BLaER1 (cell line): ENCODE measurements at regions not wholly inside any gene's neighbourhood (a gene's known extent, or its start where the extent isn't known, plus 50 kb on each side); places are given as distances from the start of the nearest gene placed in this dataset.
A peak's percentile ranks its signal among the peaks of the same experiment; 100 is the strongest.
"Not testable (repeated sequence)": the region's sequence is repeated elsewhere in the genome, so short reads cannot be mapped to it uniquely, and the experiment has no call there.

Source experiments
- H3K27ac ChIP-seq: shearing (Covaris generic); formaldehyde crosslinking; 2 replicates; pipeline ENCODE4 v1.8.1; 2022
- H3K27me3 ChIP-seq: shearing (Covaris generic); formaldehyde crosslinking; 2 replicates; pipeline ENCODE4 v1.8.1; 2022
- H3K36me3 ChIP-seq: shearing (Covaris generic); formaldehyde crosslinking; 2 replicates; pipeline ENCODE4 v1.8.1; 2022
- H3K4me1 ChIP-seq: shearing (Covaris generic); formaldehyde crosslinking; 2 replicates; pipeline ENCODE4 v1.8.1; 2022
- H3K4me2 ChIP-seq: shearing (Covaris generic); formaldehyde crosslinking; 2 replicates; pipeline ENCODE4 v1.8.1; 2022
- H3K4me3 ChIP-seq: shearing (Covaris generic); formaldehyde crosslinking; 2 replicates; pipeline ENCODE4 v1.8.1; 2022
- H3K9ac ChIP-seq: shearing (Covaris generic); formaldehyde crosslinking; 2 replicates; pipeline ENCODE4 v1.8.1; 2022
- H3K9me3 ChIP-seq: shearing (Covaris generic); formaldehyde crosslinking; 2 replicates; pipeline ENCODE4 v1.8.1; 2022
- H4K20me1 ChIP-seq: shearing (Covaris generic); formaldehyde crosslinking; 2 replicates; pipeline ENCODE4 v1.8.1; 2022
- Cebpa-rat ChIP-seq: shearing (Covaris generic); IDR thresholded peaks from 2 replicates; pipeline ENCODE4 v1.8.1; 2022

DNA sequence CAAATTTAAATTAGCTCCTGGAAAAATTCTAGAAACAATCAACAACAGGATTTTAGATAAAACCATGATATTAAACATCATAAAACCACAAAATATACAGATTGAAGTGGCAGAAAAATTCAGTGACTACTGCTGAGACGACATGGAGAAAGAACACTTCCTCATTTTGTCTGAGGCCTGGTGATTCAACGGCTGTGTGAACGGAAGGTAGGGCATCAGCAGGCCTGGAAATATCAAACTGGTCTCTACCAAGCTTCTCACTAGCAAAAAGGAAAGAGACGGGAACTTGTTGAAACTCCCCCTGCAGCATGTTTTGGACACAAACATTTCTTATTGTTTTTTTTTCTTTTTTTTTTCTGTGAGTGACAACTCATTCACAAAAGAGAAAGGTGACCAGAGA lies 58.0 kb upstream of the AHI1 start:
- Histone ChIP-seq H3K27me3 (no peaks in the 10 kb centered on the region), H3K36me3 (no peaks in the 10 kb centered on the region), H3K9ac (no peak overlapping the region), H4K20me1 (no peaks in the 10 kb centered on the region), H3K4me3 (no peak overlapping the region), H3K9me3 (no peaks in the 10 kb centered on the region), H3K4me1 (peaks cover 11% of the 10 kb centered on the region), H3K27ac (no peak overlapping the region), H3K4me2 (peak overlapping the region; percentile 42)
- TF ChIP-seq Cebpa-rat: no peak

DNA sequence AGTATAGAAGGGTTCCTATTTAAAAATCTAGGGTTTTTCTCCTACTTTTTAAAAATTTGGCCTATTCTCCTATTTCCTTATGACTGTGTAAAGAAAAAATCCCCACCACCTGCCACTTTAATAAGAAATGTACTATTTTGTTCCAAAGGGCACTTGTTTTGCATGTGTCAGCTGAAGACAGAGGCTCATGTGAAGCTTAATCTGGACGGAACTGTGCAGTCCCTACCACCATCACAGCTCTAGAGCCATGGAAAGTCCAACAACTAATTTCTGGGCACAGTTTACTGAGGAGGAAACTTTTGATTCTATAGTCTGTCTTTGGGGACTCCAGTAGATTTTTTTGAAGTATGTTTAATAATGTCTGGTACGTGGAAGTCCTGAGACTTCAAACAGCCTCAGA lies 60.0 kb upstream of the AHI1 start:
- peaks cover 11% of the 10 kb centered on the region for H3K4me1 ChIP-seq
- H4K20me1 ChIP-seq: no peaks in the 10 kb centered on the region
- H3K9me3 ChIP-seq: no peaks in the 10 kb centered on the region
- no peak overlapping the region for H3K27ac ChIP-seq
- no peak overlapping the region for H3K4me3 ChIP-seq
- no peak overlapping the region for H3K4me2 ChIP-seq
- H3K36me3 ChIP-seq: no peaks in the 10 kb centered on the region
- no peak overlapping the region for H3K9ac ChIP-seq
- H3K27me3 ChIP-seq: no peaks in the 10 kb centered on the region
- no peak for TF ChIP-seq Cebpa-rat

DNA sequence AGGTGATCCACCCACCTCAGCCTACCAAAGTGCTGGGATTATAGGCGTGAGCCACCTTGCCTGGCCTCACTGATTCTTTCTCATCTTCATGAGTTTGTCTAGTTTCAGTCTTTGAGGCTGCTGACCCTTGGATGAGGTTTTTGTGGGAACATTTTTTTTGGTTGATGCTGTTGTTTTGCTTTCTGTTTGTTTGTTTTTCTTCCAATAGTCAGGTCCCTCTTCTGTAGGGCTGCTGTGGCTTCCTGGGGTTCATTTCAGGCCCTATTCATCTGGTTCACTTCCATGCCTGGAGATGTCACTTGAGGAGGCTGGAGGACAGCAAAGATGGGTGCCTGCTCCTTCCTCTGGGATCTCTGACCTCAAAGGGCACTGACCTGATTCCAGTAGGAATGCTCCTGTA lies 68.1 kb upstream of the AHI1 start:
- Histone ChIP-seq H3K4me1 (peaks cover 27% of the 10 kb centered on the region), H3K27ac (0 out of 2 replicates have a peak overlapping the region, but pooled peaks have one; percentile 9)
- not testable (repeated sequence) for H3K36me3 ChIP-seq, H3K9me3 ChIP-seq, H4K20me1 ChIP-seq, H3K4me3 ChIP-seq, H3K4me2 ChIP-seq, H3K27me3 ChIP-seq, H3K9ac ChIP-seq

DNA sequence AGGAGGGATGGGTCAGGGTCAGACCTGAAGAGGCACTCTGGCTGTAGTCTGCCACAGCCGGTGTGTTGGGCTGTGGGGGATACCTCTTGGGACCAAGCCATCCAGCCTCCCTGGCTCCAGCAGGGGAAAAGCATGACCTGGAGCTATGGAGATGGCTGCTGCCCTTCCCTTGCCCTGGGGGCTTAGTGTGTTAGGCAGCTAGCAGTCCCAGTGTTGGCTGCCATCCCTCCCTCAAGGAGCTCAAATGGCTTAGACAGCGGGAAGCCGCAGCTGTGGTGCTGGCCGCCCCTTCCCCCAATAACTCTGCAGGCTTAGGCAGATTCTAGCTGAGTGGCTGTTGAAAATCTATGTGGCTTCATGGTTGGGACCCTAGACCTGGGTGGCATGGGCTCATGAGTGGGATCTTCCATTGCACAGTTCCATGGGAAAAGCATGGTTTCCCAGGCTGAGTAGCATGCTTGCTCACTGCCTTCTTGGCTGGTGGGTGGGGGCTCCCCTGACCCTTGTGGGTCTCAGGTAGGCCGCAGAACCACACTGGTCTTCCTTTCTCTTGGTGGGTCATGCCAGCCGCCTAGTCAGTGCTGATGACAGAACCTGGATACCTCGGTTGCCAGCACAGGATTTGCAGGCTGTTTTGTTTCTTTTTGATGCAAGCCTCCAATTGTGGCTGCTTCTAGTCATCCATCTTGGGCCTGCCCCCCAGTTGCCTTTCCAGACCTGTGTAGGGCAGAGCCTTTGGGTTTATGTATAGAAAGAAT lies 69.0 kb upstream of the AHI1 start:
- 0 out of 2 replicates have a peak overlapping the region, but pooled peaks have one; percentile 22 for H3K27ac ChIP-seq
- no peak overlapping the region for H3K4me2 ChIP-seq
- H3K9ac ChIP-seq: no peak overlapping the region
- H3K9me3 ChIP-seq: no peaks in the 10 kb centered on the region
- H3K4me3 ChIP-seq: no peak overlapping the region
- no peaks in the 10 kb centered on the region for H4K20me1 ChIP-seq
- no peak for TF ChIP-seq Cebpa-rat
- no peaks in the 10 kb centered on the region for H3K27me3 ChIP-seq
- peaks cover 27% of the 10 kb centered on the region for H3K4me1 ChIP-seq
- no peaks in the 10 kb centered on the region for H3K36me3 ChIP-seq

DNA sequence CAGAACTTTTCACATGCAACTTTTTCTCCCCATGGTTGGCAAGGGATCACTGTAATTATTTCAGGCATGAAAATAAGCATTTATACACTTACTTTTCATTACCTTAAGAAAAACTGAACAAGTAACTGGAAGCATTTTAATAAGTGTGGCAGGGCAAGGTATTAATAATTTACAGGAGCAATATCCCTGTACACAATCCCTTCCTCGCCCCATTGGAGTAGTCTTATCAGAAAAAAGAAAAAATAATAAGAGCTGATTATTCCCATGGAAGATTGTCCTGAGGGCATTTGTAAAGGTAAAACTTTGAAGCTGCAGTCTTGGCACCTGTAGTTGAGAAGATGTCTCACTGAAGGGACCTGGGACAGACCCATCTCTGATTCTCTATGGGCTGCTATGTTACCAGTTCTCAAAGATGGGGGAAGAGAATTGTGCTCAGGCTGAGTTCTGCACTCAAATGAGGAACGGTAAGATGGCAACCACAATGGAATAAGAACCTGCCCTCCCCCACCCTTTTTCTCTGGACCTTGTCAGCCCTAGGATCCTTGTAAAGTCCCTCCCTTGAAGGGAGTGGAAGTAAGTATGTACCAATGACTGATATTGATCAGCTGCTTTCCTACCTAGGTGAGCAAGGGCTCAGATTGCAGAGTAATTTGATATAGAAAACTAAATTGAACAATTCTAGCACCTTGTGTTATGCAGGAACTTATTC lies 70.0 kb upstream of the AHI1 start:
- no peak overlapping the region for H3K9ac ChIP-seq
- peaks cover 27% of the 10 kb centered on the region for H3K4me1 ChIP-seq
- peak overlapping the region; percentile 47 for H3K4me2 ChIP-seq
- H3K4me3 ChIP-seq: no peak overlapping the region
- H3K27ac ChIP-seq: no peak overlapping the region
- TF ChIP-seq Cebpa-rat: no peak
- H4K20me1 ChIP-seq: no peaks in the 10 kb centered on the region
- no peaks in the 10 kb centered on the region for H3K9me3 ChIP-seq
- no peaks in the 10 kb centered on the region for H3K36me3 ChIP-seq
- no peaks in the 10 kb centered on the region for H3K27me3 ChIP-seq

DNA sequence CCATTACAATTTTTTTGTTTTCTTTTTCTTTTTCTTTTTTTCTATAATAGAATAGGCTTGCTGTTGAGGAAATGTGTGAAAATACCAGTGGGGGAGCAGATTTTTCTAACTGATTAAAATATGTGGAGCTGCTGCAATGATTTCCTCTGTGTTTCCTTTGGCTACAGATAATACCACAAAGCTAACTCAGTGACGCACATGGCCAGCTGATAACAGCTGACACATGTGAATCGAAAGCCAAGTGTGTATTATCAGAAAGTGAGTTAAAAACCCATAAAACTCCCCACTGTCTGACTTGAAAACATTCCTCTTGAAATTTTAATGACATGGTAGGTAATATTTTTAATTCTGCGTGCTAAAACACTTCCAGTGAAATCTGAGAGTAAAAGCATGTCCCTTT lies 70.8 kb upstream of the AHI1 start:
- Histone ChIP-seq H3K36me3 (no peaks in the 10 kb centered on the region), H3K27me3 (no peaks in the 10 kb centered on the region), H3K27ac (no peak overlapping the region), H3K4me2 (peak overlapping the region; percentile 47), H3K9ac (no peak overlapping the region), H3K4me3 (no peak overlapping the region), H3K4me1 (peaks cover 27% of the 10 kb centered on the region), H3K9me3 (no peaks in the 10 kb centered on the region), H4K20me1 (no peaks in the 10 kb centered on the region)
- TF ChIP-seq Cebpa-rat: no peak

- Histone ChIP-seq H4K20me1 (no peaks in the 10 kb centered on the region), H3K36me3 (no peaks in the 10 kb centered on the region), H3K27me3 (no peaks in the 10 kb centered on the region), H3K9me3 (no peaks in the 10 kb centered on the region), H3K27ac (no peak overlapping the region), H3K4me2 (no peak overlapping the region), H3K4me1 (peaks cover 27% of the 10 kb centered on the region), H3K9ac (no peak overlapping the region), H3K4me3 (no peak overlapping the region)
- TF ChIP-seq Cebpa-rat: no peak
These were observed 74.5 kb upstream of the AHI1 start for GRCh38 chr6:135572051-135572450.

GRCh38 chr6:135575629-135576028 lies 78.1 kb upstream of the AHI1 start:
- Histone ChIP-seq H3K27ac (no peak overlapping the region), H3K36me3 (no peaks in the 10 kb centered on the region), H4K20me1 (no peaks in the 10 kb centered on the region), H3K4me3 (no peak overlapping the region), H3K9ac (no peak overlapping the region), H3K4me1 (no peaks in the 10 kb centered on the region), H3K27me3 (no peaks in the 10 kb centered on the region), H3K9me3 (no peaks in the 10 kb centered on the region), H3K4me2 (no peak overlapping the region)
- TF ChIP-seq Cebpa-rat: no peak

- no peak for TF ChIP-seq Cebpa-rat
- no peaks in the 10 kb centered on the region for H3K27me3 ChIP-seq
- no peaks in the 10 kb centered on the region for H3K36me3 ChIP-seq
- H4K20me1 ChIP-seq: no peaks in the 10 kb centered on the region
- no peaks in the 10 kb centered on the region for H3K9me3 ChIP-seq
- H3K4me3 ChIP-seq: no peak overlapping the region
- H3K9ac ChIP-seq: no peak overlapping the region
- H3K4me1 ChIP-seq: no peaks in the 10 kb centered on the region
- H3K4me2 ChIP-seq: no peak overlapping the region
- H3K27ac ChIP-seq: no peak overlapping the region
These were observed 78.5 kb upstream of the AHI1 start for GRCh38 chr6:135576055-135576454.

DNA sequence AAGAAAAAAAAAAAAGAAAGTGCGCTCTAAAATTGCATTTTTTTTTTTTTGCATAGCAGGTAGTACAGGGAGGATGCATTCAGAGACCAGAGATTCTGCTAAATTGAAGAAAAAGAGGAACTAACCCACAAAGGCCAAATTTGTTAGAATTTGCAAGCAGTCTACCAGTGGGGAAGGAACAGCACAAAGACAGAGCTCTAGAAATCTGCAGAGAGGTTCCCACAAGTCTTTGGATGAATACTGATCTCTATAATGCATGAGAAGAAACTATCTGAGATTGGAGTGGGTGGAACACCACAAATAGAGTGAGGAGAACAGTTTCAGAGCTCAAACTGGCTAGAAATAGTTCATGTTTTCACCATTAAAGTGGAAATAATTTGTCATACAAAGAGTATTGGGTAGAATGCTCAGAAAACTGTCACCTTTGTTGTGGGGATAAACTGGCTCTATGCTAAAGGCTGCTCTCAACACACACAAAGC lies 79.6 kb upstream of the AHI1 start:
- Histone ChIP-seq H4K20me1 (no peaks in the 10 kb centered on the region), H3K27me3 (no peaks in the 10 kb centered on the region), H3K4me2 (no peak overlapping the region), H3K36me3 (no peaks in the 10 kb centered on the region), H3K9ac (no peak overlapping the region), H3K9me3 (no peaks in the 10 kb centered on the region), H3K4me1 (no peaks in the 10 kb centered on the region), H3K27ac (no peak overlapping the region), H3K4me3 (no peak overlapping the region)
- TF ChIP-seq Cebpa-rat: no peak
